GM19328 (cell line): ENCODE measurements at regions not wholly inside any gene's neighbourhood (a gene's known extent, or its start where the extent isn't known, plus 50 kb on each side); places are given as distances from the start of the nearest gene placed in this dataset.

ENCODE experiments used
- ATAC-seq: cut with Tn5 transposase; IDR thresholded peaks from one replicate; pipeline ENCODE4 v1.9.1; 2021; ENCODE audit warnings: mild to moderate bottlenecking, moderate library complexity; ENCODE audit not compliant: unreplicated experiment

DNA sequence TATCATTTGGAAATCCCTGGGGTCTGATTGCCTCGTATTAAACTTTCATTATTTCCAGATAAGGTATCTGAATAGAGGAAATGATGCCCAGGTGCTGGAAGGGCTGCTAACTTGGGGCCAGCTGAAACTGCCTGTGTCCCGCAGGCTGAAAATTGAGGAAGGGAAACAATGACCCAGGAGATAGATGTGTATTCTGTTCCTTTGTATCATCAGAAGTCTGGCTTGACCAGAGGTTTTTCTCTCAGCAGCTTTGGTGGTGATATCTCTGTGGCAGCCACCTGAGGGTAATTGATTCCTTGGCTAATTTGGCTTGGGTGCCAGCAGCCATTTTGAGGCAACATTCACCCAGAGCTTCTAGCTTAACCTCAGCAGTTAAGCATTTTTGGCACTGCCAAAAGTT, 90.0 kb upstream of the STT3B start:
- no peak for ATAC-seq

DNA sequence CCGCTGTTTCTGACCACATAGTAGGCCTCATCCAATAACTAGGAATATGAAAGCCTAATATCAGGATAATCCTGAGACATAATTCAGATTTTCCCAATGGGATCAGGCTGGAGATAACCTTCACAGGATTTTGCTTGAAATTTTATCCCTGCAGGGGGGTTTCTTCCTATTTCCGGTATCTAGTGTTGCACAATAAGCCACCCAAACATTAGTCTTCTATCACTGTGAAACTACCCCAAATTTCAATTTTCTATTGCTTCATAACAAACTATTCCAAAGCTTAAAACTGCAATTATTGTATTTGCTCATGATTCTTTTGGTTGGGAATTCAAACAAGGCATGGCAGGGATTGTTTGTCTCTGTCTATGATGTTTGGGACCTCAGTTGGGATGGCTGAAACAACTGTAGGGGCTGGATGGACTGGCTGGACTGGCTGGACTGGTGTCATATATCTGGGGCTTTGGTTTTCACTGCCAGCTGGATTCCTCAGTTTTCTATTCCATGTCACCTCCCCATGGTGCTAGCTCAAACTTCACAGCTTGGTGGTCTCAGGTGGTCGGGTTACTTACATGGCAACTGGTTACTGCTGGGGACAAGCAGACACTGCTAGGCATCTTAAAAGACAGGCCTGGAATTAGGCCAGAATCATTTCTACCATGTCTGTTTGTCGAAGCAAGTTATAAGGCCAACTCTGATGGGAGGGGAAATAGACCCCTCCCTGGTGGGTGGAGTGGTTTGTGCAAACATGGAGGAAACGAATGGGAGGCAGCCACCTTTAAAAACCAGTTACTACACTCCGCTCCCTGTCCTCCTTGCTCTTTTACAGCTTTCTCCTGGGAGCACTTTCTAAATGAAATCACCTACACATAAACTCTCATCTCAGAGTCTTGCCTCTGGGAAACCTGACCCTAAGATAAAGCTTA, 88.2 kb upstream of the STT3B start:
- no peak for ATAC-seq

- ATAC-seq = no peak
Measured at GRCh38 chr3:31445701-31446100, 87.0 kb upstream of the STT3B start.

GRCh38 chr3:31448035-31448881, 84.5 kb upstream of the STT3B start:
- no peak for ATAC-seq

DNA sequence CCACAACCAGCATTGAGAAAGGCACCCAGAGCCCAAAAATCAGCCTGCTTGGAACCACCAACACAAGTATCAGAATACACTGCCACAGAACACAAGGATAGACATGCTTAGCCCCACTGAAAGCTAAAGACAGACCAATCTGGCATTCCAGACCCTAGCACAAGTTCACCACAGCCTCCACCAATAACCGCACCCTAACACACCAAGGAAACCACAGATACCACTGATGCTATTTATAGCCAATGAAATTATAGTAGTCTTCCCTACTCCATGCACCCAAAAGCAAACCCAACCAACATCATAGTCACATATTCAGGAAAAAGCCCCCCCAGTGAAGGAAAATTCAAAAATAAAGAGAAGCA, 83.9 kb upstream of the STT3B start:
- no peak for ATAC-seq

DNA sequence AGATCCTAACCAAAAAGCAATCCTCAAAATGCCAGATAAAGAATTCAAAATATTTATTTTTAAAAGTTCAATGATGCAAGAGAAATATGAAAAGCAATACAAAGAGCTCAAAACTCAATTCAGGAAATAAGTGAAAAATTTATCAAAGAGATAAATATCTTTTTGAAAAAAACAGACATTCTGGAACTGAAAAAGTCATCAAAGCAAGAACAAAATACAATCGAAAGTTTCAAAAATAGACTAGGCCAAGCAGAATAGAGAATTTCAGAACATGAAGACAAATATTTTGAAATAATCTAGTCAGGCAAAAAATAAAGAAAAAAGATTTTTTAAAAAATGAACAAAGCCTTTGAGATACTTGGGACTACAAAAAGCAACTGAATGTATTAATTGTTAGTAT, 83.4 kb upstream of the STT3B start:
- ATAC-seq = no peak

DNA sequence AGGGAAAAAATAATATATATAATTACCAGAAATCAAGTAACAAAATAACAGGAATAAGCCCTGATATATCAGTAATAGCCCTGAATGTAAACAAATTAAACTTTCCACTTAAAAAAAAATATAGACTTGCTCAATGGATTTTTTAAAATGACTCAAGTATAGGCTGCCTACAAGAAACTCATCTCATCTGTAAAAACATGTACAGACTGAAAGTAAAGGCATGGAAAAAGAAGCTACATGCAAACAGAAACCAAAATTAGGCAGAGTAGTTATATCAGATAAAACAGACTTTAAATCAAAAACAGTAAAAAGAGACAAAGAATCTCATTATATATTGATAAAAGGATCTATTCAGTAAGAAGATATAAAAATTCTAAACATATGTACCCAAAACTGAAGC, 82.4 kb upstream of the STT3B start:
- no peak for ATAC-seq

- ATAC-seq = no peak
Measured at GRCh38 chr3:31452495-31453106, 80.1 kb upstream of the STT3B start.

- no peak for ATAC-seq
Measured at GRCh38 chr3:31453430-31453829, 79.3 kb upstream of the STT3B start.

GRCh38 chr3:31455524-31455923, 77.2 kb upstream of the STT3B start:
- no peak for ATAC-seq

DNA sequence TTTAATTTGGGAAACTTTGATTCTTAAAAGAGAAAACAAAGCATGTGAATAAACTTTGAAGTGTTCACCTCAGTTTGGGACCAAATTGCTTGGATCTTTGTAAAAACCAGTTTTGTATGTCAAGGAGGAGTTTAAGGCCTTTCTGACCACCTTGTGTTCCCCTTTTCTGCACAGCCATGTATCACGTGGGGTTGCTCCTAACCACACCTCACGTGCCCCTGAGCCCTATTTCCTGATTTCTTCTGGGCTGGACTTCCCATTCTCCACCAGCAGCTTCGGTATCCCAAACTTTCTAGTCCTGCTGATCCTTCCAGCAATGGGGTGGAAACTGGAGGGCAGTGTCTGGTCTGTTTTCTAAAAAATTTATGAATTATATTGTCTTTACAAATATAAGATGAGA, 76.4 kb upstream of the STT3B start:
- no peak for ATAC-seq

- no peak for ATAC-seq
Measured at GRCh38 chr3:31461426-31461825, 71.3 kb upstream of the STT3B start.

DNA sequence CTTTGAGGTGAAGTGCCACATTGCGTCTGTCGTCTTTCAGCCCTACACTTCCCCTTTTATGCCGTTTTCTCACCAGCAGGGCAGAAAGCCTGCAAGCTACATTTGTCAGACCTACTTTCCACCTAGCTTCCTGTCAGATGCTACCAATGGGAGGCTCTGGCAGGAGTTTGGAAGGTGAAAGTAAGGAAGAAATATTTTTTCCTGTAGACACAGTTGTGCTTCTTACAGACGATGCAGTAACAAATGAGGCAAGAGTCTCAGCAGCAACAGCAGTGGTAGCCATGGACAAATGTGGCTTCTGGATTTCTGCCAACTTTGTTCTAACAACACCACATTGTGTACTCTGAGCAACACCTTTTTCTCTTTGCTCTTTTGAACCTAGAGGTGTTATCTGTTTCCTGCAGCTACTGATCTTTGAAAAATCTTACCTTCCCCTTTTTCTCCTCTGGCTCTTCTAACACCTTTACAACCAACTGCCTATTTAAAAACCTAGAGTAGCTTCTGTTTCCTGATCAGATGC, 70.6 kb upstream of the STT3B start:
- peak; percentile 73 for ATAC-seq

DNA sequence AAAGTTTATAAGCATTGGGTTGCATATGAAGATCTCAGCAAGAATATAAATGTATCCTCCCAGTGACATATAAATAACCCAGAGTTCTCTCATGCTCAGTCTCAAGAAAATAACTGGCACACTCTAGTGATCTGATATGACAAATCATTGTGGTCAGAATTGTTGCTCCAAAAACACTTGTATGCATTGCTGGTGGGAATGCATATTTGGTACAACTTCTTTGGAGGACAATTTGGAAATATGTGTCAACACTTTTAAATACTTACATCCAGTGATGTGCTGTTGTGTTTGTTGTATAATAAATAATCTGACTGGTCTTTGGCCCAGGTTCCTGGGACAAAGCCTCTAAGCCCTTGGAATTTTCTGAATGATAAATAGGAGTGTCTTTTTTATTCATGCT, 66.7 kb upstream of the STT3B start:
- no peak for ATAC-seq

DNA sequence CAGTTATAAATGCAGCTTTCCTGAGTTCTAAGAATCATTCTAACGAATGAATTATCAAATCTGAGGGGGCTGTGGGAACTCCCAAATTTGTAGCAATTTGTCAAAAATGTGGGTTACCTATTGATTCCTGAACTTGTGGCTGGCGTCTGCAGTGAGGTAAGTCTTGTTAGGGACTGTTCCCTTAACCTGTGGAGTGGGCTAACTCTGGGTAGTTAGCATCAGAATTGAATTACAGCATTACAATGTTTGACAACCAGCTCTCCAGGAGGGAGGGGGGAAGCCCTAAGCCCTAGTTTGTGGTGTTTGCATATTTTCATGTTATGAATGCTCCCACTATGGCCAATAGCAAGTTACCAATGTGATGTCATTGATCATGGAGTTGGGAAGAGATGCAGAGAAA, 65.9 kb upstream of the STT3B start:
- ATAC-seq = no peak

- ATAC-seq = no peak
Measured at GRCh38 chr3:31468433-31468832, 64.3 kb upstream of the STT3B start.

DNA sequence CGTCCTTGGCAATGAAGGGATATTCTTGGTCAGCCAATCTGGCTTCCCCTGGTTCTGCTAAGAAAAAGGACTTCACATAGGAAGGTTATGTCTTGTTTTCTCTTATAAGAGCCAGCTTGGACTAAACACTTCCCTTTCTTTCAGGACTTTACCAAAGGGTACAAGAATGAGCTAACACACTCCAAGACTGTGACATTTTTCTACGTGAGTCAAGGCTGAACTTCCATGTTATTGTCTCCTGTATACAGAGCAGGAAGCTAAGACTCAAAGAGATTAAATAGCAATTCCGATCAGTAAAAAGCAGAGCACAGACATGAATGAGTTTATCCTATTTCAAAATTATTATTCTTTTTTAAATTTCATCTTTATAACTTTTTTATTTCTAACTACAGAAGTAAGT, 63.3 kb upstream of the STT3B start:
- ATAC-seq = no peak

DNA sequence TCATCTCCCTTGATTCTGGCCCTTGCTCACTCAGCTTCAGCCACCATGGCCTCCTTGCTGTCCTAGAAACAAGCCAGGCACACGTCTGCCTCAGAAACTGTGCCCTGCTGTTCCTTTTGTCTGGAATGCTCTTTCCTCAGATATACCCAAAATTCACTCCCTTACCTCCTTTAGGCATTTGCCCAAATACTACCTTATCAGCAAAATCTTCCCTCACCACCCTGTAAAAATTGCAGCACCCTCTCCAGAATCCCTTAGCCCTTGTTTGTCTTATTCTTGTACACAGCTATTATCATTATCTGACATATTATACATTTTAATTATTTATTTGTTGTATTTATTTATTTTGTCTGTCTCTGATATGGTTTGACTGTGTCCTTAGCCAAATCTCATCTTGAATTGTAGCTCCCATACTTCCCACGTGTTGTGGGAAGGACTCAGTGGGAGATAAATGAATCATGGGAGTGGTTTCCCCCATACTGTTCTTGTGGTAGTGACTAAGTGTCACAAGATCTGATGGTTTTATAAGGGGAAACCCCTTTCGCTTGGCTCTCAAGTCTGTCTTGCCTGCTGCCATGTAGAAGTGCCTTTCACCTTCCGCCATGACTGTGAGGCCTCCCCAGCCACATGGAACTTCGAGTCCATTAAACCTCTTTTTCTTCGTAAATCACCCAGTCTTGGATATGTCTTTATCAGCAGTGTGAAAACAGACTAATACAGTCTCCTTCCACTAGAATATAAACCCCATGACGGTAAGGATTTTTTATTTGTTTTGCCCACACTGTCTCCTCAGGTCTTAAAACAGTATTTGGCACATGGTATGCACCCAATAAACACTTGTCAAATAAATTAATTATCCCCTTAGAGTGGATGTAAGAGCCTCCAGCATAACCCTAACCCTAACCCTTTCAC, 60.0 kb upstream of the STT3B start:
- no peak for ATAC-seq

DNA sequence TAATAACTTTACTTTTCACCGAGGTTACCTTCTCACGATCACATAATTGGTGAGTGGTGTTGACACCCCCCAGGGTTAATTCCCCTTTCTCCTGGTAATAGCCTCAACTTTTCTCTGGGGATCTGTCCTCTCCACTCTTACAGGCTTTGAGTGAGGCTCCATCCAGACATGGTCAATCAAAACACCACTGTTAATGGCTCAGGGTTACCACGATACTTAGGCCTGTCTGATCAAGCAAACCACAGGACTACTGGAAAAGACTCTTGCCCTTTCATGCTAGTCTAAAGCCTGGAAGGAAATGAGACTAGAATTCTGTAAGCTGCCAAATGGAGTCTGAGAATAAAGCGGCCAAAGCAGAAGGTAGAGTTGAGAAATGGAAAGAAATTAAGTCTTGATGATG, 56.5 kb upstream of the STT3B start:
- ATAC-seq = no peak

- no peak for ATAC-seq
Measured at GRCh38 chr3:31479431-31479830, 53.3 kb upstream of the STT3B start.
